ENCODE measurements at regions not wholly inside any gene's neighbourhood (a gene's known extent, or its start where the extent isn't known, plus 50 kb on each side); places are given as distances from the start of the nearest gene placed in this dataset.

GRCh38 chr2:208545403-208546042, 138.9 kb downstream of the PTH2R start:
- no peaks in the 10 kb centered on the region for H3K4me1 Mint-ChIP-seq (ENCODE audit: low read depth, unreplicated experiment)

DNA sequence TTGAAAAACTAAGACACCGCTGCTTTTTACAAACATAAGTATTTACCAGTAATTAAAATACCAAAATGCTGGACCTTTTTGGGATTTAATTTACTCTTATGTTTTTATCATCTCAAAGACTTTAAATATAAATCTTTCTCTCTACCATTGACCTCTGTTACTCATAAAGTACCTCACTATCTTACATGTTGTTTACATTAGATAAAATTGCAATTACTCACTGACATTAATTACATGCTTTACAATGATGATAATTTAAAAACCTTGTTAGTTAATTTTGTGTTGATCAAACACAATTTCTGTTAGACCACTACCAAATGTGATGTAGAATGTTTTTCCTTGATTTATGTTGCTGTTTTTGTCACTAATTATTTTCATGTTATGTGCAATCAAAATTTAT, 139.5 kb downstream of the PTH2R start:
- no peak for DNase-seq
- H3K9me3 Mint-ChIP-seq (ENCODE audit: unreplicated experiment) = no peaks in the 10 kb centered on the region
- no peaks in the 10 kb centered on the region for H3K27me3 Mint-ChIP-seq (ENCODE audit: unreplicated experiment)
- no peak for TF ChIP-seq CTCF (IDR thresholded peaks at IDR 0.05; ENCODE audit: partially characterized antibody, unreplicated experiment)
- no peaks in the 10 kb centered on the region for H3K36me3 Mint-ChIP-seq (ENCODE audit: unreplicated experiment)
- no peak overlapping the region for H3K4me3 Mint-ChIP-seq (ENCODE audit: unreplicated experiment)
- H3K4me1 Mint-ChIP-seq (ENCODE audit: low read depth, unreplicated experiment) = no peaks in the 10 kb centered on the region
- H3K27ac Mint-ChIP-seq (ENCODE audit: unreplicated experiment) = no peak overlapping the region

More at GRCh38 chr2:208545403-208546042, 138.9 kb downstream of the PTH2R start:
- Mint-ChIP-seq H3K27me3 (ENCODE audit: unreplicated experiment) (no peaks in the 10 kb centered on the region), H3K27ac (ENCODE audit: unreplicated experiment) (no peak overlapping the region), H3K36me3 (ENCODE audit: unreplicated experiment) (no peaks in the 10 kb centered on the region), H3K4me3 (ENCODE audit: unreplicated experiment) (no peak overlapping the region), H3K9me3 (ENCODE audit: unreplicated experiment) (no peaks in the 10 kb centered on the region)
- no peak for DNase-seq
- TF ChIP-seq CTCF (IDR thresholded peaks at IDR 0.05; ENCODE audit: partially characterized antibody, unreplicated experiment) = no peak

DNA sequence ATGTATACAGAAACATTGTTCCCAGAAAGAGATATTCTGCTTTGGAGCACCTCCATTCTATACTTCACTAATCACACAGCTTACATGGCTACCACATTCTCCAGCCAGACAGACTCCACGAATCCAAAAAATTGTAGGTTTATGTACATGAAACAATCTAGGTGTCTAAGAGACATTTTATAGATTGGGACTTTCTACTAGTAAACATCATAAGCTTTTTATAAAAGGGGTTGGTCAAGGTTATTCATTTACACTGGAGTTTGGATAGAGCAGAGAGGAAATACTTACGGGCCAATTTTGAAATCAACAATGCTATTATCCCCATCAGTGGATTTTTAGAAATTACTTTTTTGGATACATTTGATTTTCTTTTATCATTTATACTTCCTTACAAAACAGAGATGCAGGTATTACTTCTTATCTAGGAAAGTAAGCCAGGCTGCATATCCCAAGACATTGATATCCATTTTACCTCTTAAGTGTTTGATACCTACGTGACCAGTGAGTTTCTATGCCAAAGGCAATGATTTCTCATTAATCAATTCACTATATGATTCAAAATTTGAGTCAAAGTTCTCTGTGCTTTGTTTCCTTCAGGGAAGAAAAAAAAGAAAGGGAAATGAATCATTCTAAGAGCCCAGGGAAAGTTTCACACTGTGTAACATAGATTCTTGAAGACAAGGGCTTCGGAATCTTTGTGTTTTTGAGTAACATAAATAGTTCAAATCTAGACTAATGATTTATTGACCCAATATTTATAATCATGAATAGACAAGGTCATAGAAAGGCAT, 140.5 kb downstream of the PTH2R start:
- H3K36me3 Mint-ChIP-seq (ENCODE audit: unreplicated experiment) = no peaks in the 10 kb centered on the region
- TF ChIP-seq CTCF (IDR thresholded peaks at IDR 0.05; ENCODE audit: partially characterized antibody, unreplicated experiment) = no peak
- no peak for DNase-seq
- H3K4me1 Mint-ChIP-seq (ENCODE audit: low read depth, unreplicated experiment) = no peaks in the 10 kb centered on the region
- H3K4me3 Mint-ChIP-seq (ENCODE audit: unreplicated experiment) = no peak overlapping the region
- no peak overlapping the region for H3K27ac Mint-ChIP-seq (ENCODE audit: unreplicated experiment)
- no peaks in the 10 kb centered on the region for H3K9me3 Mint-ChIP-seq (ENCODE audit: unreplicated experiment)
- H3K27me3 Mint-ChIP-seq (ENCODE audit: unreplicated experiment) = no peaks in the 10 kb centered on the region

DNA sequence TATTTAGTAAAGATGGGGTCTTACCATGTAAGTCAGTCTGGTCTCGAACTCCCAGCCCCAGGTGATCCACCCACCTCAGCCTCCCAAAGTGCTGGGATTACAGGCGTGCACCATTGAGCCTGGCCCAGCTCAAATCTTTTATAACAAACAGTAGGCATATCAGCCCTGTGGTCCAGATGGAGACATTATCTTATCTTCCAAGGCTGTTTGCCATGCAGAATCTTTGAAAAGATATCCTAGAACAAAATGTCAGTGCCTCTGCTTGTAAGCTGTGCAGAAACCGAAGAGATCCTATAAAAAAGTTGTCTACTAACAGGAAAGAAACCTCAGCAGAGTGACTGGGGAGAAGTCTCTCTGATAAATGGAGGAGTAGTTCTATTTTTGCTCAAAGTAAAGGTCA, 142.1 kb downstream of the PTH2R start:
- H3K4me1 Mint-ChIP-seq (ENCODE audit: low read depth, unreplicated experiment) = no peaks in the 10 kb centered on the region
- no peak overlapping the region for H3K4me3 Mint-ChIP-seq (ENCODE audit: unreplicated experiment)
- DNase-seq = no peak
- no peaks in the 10 kb centered on the region for H3K36me3 Mint-ChIP-seq (ENCODE audit: unreplicated experiment)
- H3K27me3 Mint-ChIP-seq (ENCODE audit: unreplicated experiment) = no peaks in the 10 kb centered on the region
- no peak for TF ChIP-seq CTCF (IDR thresholded peaks at IDR 0.05; ENCODE audit: partially characterized antibody, unreplicated experiment)
- no peak overlapping the region for H3K27ac Mint-ChIP-seq (ENCODE audit: unreplicated experiment)
- no peaks in the 10 kb centered on the region for H3K9me3 Mint-ChIP-seq (ENCODE audit: unreplicated experiment)

DNA sequence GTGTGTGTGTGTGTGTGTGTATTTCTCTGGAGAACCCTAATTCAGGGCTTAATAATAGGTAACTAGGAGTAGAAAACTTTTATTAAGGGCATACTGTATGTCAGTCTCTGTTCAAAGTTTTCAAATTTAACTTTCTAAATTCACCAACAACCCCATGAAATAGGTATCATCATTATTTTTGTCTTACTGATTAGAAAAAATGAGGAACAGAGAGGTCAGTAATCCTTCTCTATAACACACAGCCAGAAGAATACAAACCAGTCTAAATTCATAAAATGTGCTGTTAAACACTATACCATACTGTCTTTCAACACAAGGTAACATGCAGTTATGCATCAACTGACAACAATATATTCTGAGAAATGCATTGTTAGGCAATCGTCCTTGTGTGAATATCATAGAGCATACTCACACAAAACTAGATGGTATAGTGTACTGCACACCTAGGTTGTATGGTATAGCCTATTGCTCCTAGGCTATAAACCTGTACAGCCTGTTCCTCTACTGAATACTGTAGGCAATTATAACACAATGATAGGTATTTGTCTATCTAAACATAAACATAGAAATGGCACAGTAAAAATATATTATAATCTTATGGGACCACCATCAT, 143.1 kb downstream of the PTH2R start:
- no peak for TF ChIP-seq CTCF (IDR thresholded peaks at IDR 0.05; ENCODE audit: partially characterized antibody, unreplicated experiment)
- Mint-ChIP-seq H3K36me3 (ENCODE audit: unreplicated experiment) (no peaks in the 10 kb centered on the region), H3K4me3 (ENCODE audit: unreplicated experiment) (no peak overlapping the region), H3K27ac (ENCODE audit: unreplicated experiment) (no peak overlapping the region), H3K4me1 (ENCODE audit: low read depth, unreplicated experiment) (no peaks in the 10 kb centered on the region), H3K9me3 (ENCODE audit: unreplicated experiment) (no peaks in the 10 kb centered on the region), H3K27me3 (ENCODE audit: unreplicated experiment) (no peaks in the 10 kb centered on the region)
- DNase-seq = no peak
